ENCODE measurements at regions not wholly inside any gene's neighbourhood (a gene's known extent, or its start where the extent isn't known, plus 50 kb on each side); places are given as distances from the start of the nearest gene placed in this dataset.

GRCh38 chr2:167490455-167490854, 602.2 kb downstream of the XIRP2 start:
- intact Hi-C loops (cut with DNase I; ENCODE audit: low total_unique reads), result no loop called here
- H3K27ac ChIP-seq, result no peak overlapping the region
- H3K4me3 ChIP-seq, result no peak overlapping the region
- no peaks in the 10 kb centered on the region for H3K9me3 ChIP-seq
- TF ChIP-seq CTCF (IDR thresholded peaks at IDR 0.05 in 4 of 5, conservative IDR thresholded peaks at IDR 0.05 in 1 of 5) (no peak), POLR2A (IDR thresholded peaks at IDR 0.05) (no peak)
- no peaks in the 10 kb centered on the region for H3K27me3 ChIP-seq
- H3K4me1 ChIP-seq, result peaks cover 12 to 19% of the 10 kb centered on the region in 2 donors
- no peak for DNase-seq
- ATAC-seq, result no peak
- in situ Hi-C loops (cut with MboI; ENCODE audit: low sequenced_read_pairs in 4 of 4), result no loop called here
- H3K36me3 ChIP-seq, result no peaks in the 10 kb centered on the region

DNA sequence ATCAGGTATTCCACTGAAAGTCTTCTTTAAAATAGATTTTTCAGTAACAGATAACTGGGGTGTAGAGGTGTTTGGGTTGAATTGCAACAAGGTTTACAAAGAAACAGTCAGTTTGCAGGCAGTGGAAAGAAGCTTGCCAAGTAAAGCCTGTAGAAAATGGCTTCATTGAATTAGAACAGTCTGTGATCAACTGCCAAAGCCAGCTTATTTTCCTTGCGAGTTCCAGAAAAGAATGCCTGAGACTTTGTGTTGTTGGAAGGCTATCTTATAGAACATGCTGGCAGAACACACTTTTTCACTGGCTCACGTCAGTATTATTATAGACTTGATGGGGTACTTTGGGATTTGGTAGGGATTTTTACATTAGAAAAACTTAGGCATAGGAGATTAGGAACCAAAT, 601.0 kb downstream of the XIRP2 start:
- Histone ChIP-seq H3K27me3 (no peaks in the 10 kb centered on the region), H3K36me3 (no peaks in the 10 kb centered on the region), H3K9me3 (no peaks in the 10 kb centered on the region), H3K27ac (no peak overlapping the region), H3K4me1 (peaks cover 12 to 19% of the 10 kb centered on the region in 2 donors), H3K4me3 (no peak overlapping the region)
- in situ Hi-C loops (cut with MboI; ENCODE audit: low sequenced_read_pairs in 4 of 4), result no loop called here
- intact Hi-C loops (cut with DNase I; ENCODE audit: low total_unique reads), result no loop called here
- no peak for TF ChIP-seq CTCF (IDR thresholded peaks at IDR 0.05 in 4 of 5, conservative IDR thresholded peaks at IDR 0.05 in 1 of 5)
- TF ChIP-seq POLR2A (IDR thresholded peaks at IDR 0.05), result no peak
- ATAC-seq, result no peak
- no peak for DNase-seq

GRCh38 chr2:167487728-167488127, 599.4 kb downstream of the XIRP2 start:
- Histone ChIP-seq H3K9me3 (no peaks in the 10 kb centered on the region), H3K36me3 (no peaks in the 10 kb centered on the region), H3K4me1 (peaks cover 12 to 19% of the 10 kb centered on the region in 2 donors), H3K4me3 (no peak overlapping the region), H3K27me3 (no peaks in the 10 kb centered on the region), H3K27ac (no peak overlapping the region)
- in situ Hi-C loops (cut with MboI; ENCODE audit: low sequenced_read_pairs in 4 of 4) (no loop called here), intact Hi-C loops (cut with DNase I; ENCODE audit: low total_unique reads) (no loop called here)
- TF ChIP-seq POLR2A (IDR thresholded peaks at IDR 0.05) (no peak), CTCF (IDR thresholded peaks at IDR 0.05 in 4 of 5, conservative IDR thresholded peaks at IDR 0.05 in 1 of 5) (no peak)
- ATAC-seq, result peak in 1 of 2 donors; percentile 49
- DNase-seq, result no peak

- in situ Hi-C loops (cut with MboI; ENCODE audit: low sequenced_read_pairs in 4 of 4) (no loop called here), intact Hi-C loops (cut with DNase I; ENCODE audit: low total_unique reads) (no loop called here)
- ATAC-seq (no peak), DNase-seq (no peak)
- peaks cover 12 to 19% of the 10 kb centered on the region in 2 donors for H3K4me1 ChIP-seq
- H3K27ac ChIP-seq, result no peak overlapping the region
- H3K9me3 ChIP-seq, result no peaks in the 10 kb centered on the region
- TF ChIP-seq POLR2A (IDR thresholded peaks at IDR 0.05) (no peak), CTCF (IDR thresholded peaks at IDR 0.05 in 4 of 5, conservative IDR thresholded peaks at IDR 0.05 in 1 of 5) (no peak)
- H3K36me3 ChIP-seq, result no peaks in the 10 kb centered on the region
- H3K4me3 ChIP-seq, result no peak overlapping the region
- no peaks in the 10 kb centered on the region for H3K27me3 ChIP-seq
Measured at GRCh38 chr2:167484875-167485274, 596.6 kb downstream of the XIRP2 start.

DNA sequence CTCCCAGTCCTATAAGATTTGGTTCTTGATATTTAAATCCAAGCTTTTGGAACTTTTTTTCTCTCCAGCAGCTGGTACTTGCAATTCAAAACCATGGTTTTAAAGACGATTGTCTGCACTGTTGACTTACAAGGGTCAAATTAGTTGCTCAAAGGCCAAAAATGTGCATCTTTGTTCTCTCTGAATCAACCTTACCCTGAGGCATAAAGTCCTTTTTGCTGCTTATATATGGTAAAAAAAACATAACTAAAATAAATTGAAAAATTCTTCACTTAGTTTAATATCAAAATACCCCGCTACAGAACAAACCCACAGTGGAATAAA, 592.7 kb downstream of the XIRP2 start:
- TF ChIP-seq CTCF (IDR thresholded peaks at IDR 0.05 in 4 of 5, conservative IDR thresholded peaks at IDR 0.05 in 1 of 5) (no peak), POLR2A (IDR thresholded peaks at IDR 0.05) (no peak)
- DNase-seq, result no peak
- no peak overlapping the region for H3K4me3 ChIP-seq
- H3K9me3 ChIP-seq, result no peaks in the 10 kb centered on the region
- H3K36me3 ChIP-seq, result no peaks in the 10 kb centered on the region
- no peaks in the 10 kb centered on the region for H3K4me1 ChIP-seq
- H3K27ac ChIP-seq, result no peak overlapping the region
- intact Hi-C loops (cut with DNase I; ENCODE audit: low total_unique reads), result no loop called here
- H3K27me3 ChIP-seq, result no peaks in the 10 kb centered on the region
- in situ Hi-C loops (cut with MboI; ENCODE audit: low sequenced_read_pairs in 4 of 4), result no loop called here
- ATAC-seq, result no peak

Data from gastrocnemius medialis (tissue), 4 donors.